GM19452 (cell line): ENCODE measurements at regions not wholly inside any gene's neighbourhood (a gene's known extent, or its start where the extent isn't known, plus 50 kb on each side); places are given as distances from the start of the nearest gene placed in this dataset.
"Not testable (repeated sequence)": the region's sequence is repeated elsewhere in the genome, so short reads cannot be mapped to it uniquely, and the experiment has no call there.

Experiments
- ATAC-seq: cut with Tn5 transposase; IDR thresholded peaks from one replicate; pipeline ENCODE4 v1.9.1; 2021; ENCODE audit not compliant: unreplicated experiment

DNA sequence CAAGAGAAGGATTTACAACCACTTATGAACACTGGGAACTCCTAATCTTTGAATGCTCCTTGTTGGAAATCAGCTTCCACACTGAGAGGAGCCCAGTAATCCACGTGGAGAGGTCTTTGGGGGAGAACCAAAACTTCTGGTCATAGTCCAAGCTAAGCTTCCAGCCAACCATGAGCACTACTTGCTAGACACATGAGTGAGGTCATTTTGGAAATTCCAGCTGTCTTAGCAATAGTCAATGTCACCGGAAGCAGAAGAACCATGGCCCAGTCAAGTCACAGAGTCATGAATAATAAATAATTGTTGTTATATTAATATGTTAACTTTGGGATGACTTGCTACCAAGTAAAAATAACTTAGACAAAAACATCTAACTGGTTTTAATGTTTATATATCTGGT, 324.9 kb upstream of the SGCG start:
- no peak for ATAC-seq

DNA sequence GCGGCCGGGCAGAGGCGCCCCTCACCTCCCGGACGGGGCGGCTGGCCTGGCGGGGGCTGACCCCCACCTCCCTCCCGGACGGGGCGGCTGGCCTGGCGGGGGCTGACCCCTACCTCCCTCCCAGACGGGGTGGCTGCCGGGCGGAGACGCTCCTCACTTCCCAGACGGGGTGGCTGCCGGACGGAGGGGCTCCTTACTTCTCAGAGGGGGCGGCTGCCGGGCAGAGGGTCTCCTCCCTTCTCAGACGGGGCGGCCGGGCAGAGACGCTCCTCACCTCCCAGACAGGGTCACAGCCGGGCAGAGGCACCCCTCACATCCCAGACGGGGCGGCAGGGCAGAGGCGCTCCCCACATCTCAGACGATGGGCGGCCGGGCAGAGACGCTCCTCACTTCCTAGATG, 321.8 kb upstream of the SGCG start:
- ATAC-seq = not testable (repeated sequence)

- ATAC-seq = not testable (repeated sequence)
These were observed 321.4 kb upstream of the SGCG start for GRCh38 chr13:22859411-22859810.

DNA sequence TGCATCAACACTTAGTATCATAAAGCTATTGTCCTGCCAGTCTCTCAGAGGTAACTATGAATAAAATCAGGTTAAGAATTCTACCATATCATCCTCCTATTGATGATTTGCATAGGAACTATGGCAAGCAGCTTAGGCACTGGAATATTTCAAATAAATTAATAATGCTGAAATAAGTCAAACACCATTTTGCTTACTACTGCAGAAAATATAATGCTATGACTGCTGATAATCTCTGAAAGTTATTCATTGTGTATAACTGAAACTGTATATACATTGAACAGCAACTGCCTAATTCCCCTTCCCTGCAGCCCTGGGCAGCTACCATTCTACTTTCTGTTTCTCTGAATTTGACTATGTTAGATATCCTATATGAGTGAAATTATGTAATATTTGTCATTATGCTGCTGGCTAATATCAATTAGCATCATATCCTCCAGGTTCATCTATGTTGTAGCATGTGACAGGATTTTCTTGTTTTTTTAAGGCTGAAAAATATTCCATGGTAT, 318.8 kb upstream of the SGCG start:
- no peak for ATAC-seq

GRCh38 chr13:22862478-22862877, 318.3 kb upstream of the SGCG start:
- no peak for ATAC-seq

GRCh38 chr13:22866221-22866620, 314.6 kb upstream of the SGCG start:
- ATAC-seq = no peak

- no peak for ATAC-seq
These were observed 309.5 kb upstream of the SGCG start for GRCh38 chr13:22871231-22871630.

DNA sequence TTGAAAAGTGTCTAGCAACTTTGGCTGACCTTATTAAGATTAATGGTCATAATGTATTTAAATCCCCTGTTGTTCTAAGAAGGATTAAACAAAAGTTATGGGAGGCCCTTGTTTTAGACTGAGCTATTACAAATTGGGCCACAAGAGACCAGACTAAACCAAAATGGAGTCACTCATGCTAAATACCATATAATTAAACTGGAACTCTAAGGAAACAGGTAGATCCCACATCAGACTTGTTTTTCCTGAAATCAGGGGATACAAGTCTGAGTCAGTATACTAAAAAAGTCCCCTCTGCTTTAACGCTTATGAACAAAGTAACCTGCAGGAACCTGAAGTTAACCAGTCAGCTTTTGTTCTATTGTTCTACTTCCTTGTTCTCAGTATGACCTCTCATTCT, 305.9 kb upstream of the SGCG start:
- no peak for ATAC-seq

DNA sequence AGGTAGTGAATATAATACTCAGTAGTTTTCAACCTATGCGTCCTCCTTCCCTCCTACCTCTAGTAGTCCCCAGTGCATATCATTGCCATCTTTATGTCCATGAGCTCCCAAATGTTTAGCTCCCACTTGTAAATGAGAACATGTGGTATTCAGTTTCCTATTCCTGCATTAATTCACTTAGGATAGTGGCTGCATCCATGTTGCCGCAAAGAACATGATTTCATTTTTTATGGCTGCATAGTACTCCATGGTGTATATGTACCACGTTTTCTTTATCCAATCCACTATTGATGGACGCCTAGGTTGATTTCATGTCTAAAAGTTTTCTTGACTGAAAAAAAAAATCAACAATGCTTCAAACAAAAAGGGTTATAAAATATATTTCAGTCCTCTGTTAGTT, 303.4 kb upstream of the SGCG start:
- no peak for ATAC-seq

- ATAC-seq = no peak
These were observed 299.7 kb upstream of the SGCG start for GRCh38 chr13:22880741-22881720.

DNA sequence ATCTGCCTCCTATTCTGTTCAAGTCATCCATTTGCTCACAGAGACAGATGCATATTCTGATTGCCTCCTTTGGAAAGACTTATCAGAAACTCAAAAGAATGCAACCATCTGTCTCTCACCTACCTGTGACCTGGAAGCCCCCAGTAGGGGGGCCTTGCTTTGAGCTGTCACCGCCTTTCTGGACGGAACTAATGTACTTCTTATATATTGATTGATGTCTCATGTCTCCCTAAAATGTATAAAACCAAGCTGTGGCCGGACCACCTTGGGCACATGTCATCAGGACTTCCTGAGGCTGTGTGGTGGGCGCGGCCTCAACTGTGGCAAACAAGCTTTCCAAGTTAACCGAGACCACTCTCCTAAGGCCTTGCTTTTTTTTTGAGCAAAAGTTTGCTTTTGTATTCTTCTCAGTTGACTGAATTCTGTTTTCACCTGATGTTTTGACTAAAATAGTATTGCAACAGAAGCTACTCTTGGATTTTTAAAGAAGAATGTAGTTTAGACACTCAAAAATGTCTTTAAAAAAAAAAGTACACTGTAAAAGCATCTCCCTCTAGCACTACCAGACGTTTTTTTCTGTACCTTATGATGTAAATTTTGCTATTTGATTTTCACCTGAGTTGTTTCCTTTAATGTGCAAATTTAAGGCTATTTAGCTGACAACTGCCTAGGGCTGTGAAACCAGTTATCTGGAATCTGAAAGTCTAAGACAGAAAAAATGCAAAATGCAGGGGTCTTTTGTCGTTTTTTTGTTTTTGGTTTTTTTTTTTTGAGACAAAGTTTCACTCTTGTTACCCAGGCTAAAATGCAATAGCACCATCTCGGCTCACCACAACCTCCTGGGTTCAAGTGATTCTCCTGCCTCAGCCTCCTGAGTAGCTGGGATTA, 298.8 kb upstream of the SGCG start:
- not testable (repeated sequence) for ATAC-seq

- ATAC-seq = no peak
These were observed 297.4 kb upstream of the SGCG start for GRCh38 chr13:22883262-22883840.

GRCh38 chr13:22883956-22884355, 296.8 kb upstream of the SGCG start:
- no peak for ATAC-seq

DNA sequence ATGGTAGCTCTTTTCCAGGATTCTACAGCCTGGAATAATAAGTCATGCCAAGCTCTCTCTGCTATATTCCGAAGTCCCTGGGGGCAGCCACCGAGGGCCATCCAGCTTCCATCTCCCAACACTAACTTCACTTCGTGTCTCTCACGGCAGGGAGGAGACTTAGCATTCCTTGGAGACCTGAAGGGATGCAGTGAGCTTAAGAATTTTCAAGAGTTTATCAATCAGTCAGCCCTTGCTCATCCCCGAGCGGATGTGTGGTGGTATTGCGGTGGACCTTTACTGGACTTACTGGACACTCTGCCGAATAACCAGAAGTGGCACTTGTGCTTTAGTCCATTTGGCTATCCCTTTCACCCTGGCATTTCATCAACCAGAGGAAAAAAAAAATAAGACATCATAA, 294.7 kb upstream of the SGCG start:
- not testable (repeated sequence) for ATAC-seq

- not testable (repeated sequence) for ATAC-seq
These were observed 291.4 kb upstream of the SGCG start for GRCh38 chr13:22889376-22889775.

DNA sequence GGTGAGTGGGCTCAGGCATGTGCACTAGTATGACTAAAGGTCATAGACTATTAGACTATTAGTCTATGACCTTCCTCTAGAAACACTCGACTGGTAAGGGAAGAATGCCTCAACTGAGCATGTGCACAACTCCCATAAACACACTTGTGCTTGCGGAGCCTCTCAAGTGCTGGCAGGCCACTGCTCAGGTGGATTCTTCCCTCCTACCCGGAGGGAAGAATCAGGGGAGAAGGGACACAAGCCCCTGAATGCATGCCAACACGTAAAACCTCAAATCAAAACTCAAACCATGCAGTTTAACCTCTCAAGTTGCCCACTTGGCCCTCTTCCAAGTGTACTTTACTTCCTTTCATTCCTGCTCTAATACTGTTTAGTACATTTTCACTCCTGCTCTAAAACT, 287.6 kb upstream of the SGCG start:
- no peak for ATAC-seq

DNA sequence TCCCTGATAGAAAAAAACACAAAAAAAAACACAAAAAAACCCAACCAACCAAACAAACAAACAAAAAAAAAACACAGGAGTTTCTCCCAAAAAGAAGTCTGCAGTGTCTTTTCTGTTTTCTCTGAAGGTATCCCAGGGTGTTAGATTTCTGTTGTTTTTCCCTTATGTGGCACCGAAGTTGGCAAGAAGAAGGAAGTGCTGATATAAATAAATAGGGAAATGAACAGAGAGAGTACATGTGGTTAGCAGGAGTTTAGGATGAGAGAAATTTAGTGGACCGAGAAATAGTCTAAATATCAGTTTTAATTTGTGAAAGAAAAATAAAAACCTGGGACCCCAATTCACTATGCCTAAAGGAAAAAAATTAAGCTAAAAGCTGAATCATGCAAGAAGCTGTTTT, 287.0 kb upstream of the SGCG start:
- ATAC-seq = no peak

DNA sequence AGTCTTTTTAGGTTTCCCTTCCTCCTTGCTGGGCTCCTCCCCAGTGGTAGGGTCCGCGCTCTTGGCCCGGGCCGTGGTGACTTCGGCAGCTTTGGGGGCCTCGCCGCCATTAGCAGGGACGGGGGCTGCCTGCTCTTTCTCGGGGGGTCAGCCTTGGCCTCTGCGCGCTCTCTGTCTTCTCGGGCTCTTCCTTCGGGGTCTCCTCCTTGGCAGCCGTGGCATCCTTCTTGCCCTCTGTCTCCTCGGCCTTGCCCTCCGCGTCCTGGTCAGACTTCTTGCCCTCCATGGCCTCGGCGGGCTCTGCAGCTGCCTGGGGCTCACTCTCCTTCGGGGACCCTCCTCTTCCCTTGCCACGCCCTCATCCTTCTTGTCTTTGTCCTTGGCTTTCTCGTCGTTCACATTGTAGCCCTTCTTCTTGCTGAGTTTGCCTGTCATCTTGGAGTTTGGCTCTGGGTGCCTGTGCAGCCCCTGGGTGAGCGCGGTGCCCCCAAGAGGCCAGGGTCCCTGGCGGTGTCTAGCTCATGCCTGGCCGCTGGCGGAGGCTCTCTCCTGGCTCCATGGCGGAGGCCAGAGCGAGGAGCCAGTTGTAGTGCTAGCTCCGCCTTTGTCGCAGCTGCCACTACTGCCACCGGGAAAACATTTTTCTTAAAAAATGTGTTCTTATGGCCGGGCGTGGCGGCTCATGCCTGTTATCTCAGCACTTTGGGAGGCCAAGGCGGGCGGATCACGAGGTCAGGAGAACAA, 283.0 kb upstream of the SGCG start:
- ATAC-seq = no peak

DNA sequence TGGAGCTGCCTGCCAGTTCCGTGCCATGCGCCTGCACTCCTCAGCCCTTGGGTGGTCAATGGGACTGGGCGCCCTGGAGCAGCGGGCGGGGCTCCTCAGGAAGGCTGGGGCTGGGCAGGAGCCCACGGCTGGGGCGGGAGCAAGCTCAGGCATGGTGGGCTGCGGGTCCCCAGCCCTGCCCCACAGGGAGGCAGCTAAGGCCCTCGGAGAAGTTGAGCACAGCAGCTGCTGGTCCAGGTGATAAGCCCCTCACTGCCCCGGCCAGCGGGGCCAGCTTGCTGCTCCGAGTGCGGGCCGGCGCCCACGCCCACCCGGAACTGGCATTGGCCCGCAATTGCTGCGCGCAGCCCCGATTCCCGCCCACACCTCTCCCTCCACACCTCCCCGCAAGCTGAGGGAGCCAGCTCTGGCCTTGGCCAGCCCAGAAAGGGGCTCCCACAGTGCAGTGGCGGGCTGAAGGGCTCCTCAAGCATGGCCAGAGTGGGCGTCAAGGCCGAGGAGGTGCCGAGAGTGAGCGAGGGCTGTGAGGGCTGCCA, 280.3 kb upstream of the SGCG start:
- ATAC-seq = not testable (repeated sequence)

DNA sequence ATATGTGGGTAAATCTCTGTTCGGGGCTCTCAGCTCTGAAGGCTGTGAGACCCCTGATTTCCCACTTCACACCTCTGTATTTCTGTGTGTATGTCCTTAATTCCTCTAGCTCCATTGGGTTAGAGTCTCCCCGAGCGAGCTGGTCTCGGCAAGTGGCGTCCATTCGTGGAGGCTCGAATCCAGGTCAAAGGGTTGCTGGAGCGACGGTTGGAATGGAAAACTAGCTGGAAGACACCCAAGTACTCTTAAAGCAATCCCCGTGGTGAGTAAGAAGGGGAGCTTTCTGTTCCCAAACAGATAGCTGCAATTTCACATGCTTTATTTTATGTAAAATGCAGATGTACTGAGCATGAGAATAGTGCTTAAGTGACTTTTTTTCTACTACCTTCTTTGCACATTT, 277.5 kb upstream of the SGCG start:
- ATAC-seq = no peak
